Fibroblast of skin of left quadriceps (primary cell): ENCODE measurements at regions not wholly inside any gene's neighbourhood (a gene's known extent, or its start where the extent isn't known, plus 50 kb on each side); places are given as distances from the start of the nearest gene placed in this dataset.
"Not testable (repeated sequence)": the region's sequence is repeated elsewhere in the genome, so short reads cannot be mapped to it uniquely, and the experiment has no call there.

Experiments used
- DNase-seq, 2 experiments: peaks; one replicate each; pipeline ENCODE4 v3.0.0-alpha.2; 2013; ENCODE audit warnings: low read depth in 2 of 2

GRCh38 chr1:57576756-57577155 lies 152.9 kb upstream of the DAB1 start:
- no peak for DNase-seq

- no peak for DNase-seq
These were observed 148.2 kb upstream of the DAB1 start for GRCh38 chr1:57572016-57572415.

GRCh38 chr1:57558066-57558465 lies 134.2 kb upstream of the DAB1 start:
- DNase-seq = not testable (repeated sequence)

- no peak for DNase-seq
These were observed 129.8 kb upstream of the DAB1 start for GRCh38 chr1:57553666-57554065.

- no peak for DNase-seq
These were observed 127.6 kb upstream of the DAB1 start for GRCh38 chr1:57551476-57551875.

- DNase-seq = peak in 1 of 2 experiments; percentile 8
These were observed 126.2 kb upstream of the DAB1 start for GRCh38 chr1:57550092-57550491.

- no peak for DNase-seq
These were observed 125.4 kb upstream of the DAB1 start for GRCh38 chr1:57549300-57549699.

GRCh38 chr1:57546549-57547330 lies 122.9 kb upstream of the DAB1 start:
- no peak for DNase-seq

- DNase-seq = no peak
These were observed 120.5 kb upstream of the DAB1 start for GRCh38 chr1:57544345-57544744.

- DNase-seq = no peak
These were observed 113.0 kb upstream of the DAB1 start for GRCh38 chr1:57536749-57537423.

GRCh38 chr1:57532299-57532698 lies 108.4 kb upstream of the DAB1 start:
- DNase-seq = no peak

GRCh38 chr1:57530911-57531260 lies 107.0 kb upstream of the DAB1 start:
- not testable (repeated sequence) for DNase-seq

GRCh38 chr1:57530206-57530910 lies 106.5 kb upstream of the DAB1 start:
- DNase-seq = no peak

- no peak for DNase-seq
These were observed 98.7 kb upstream of the DAB1 start for GRCh38 chr1:57522575-57522974.

- DNase-seq = no peak
These were observed 97.1 kb upstream of the DAB1 start for GRCh38 chr1:57520743-57521515.

- no peak for DNase-seq
These were observed 94.6 kb upstream of the DAB1 start for GRCh38 chr1:57518496-57518895.

- no peak for DNase-seq
These were observed 93.9 kb upstream of the DAB1 start for GRCh38 chr1:57517587-57518374.

GRCh38 chr1:57512386-57512785 lies 88.5 kb upstream of the DAB1 start:
- no peak for DNase-seq

- DNase-seq = no peak
These were observed 83.1 kb upstream of the DAB1 start for GRCh38 chr1:57506941-57507340.

- no peak for DNase-seq
These were observed 79.5 kb upstream of the DAB1 start for GRCh38 chr1:57503337-57503736.

GRCh38 chr1:57500136-57500830 lies 76.4 kb upstream of the DAB1 start:
- DNase-seq = no peak
